ENCODE measurements at regions not wholly inside any gene's neighbourhood (a gene's known extent, or its start where the extent isn't known, plus 50 kb on each side); places are given as distances from the start of the nearest gene placed in this dataset.

GRCh38 chr11:13227676-13228255, 49.8 kb upstream of the BMAL1 start:
- no peak for DNase-seq (ENCODE audit: low spot score)
- CTCF ChIA-PET = no interaction called here
- no peak overlapping the region for H3K4me3 Mint-ChIP-seq

More at GRCh38 chr11:13227676-13228255, 49.8 kb upstream of the BMAL1 start:
- no peak for TF ChIP-seq ZNF138 (CRISPR knock-in tag; conservative IDR thresholded peaks at IDR 0.05)
- Mint-ChIP-seq H3K27me3 (ENCODE audit: low read depth) (no peaks in the 10 kb centered on the region), H3K36me3 (no peaks in the 10 kb centered on the region), H3K9me3 (no peaks in the 10 kb centered on the region), H3K4me1 (no peaks in the 10 kb centered on the region), H3K27ac (no peak overlapping the region)
- POLR2A ChIA-PET = no interaction called here
- ATAC-seq = no peak
